Fibroblast of skin of left quadriceps (primary cell): ENCODE measurements at regions not wholly inside any gene's neighbourhood (a gene's known extent, or its start where the extent isn't known, plus 50 kb on each side); places are given as distances from the start of the nearest gene placed in this dataset.

ENCODE experiments used
- DNase-seq, 2 experiments: peaks; one replicate each; pipeline ENCODE4 v3.0.0-alpha.2; 2013; ENCODE audit warnings: low read depth in 2 of 2

DNA sequence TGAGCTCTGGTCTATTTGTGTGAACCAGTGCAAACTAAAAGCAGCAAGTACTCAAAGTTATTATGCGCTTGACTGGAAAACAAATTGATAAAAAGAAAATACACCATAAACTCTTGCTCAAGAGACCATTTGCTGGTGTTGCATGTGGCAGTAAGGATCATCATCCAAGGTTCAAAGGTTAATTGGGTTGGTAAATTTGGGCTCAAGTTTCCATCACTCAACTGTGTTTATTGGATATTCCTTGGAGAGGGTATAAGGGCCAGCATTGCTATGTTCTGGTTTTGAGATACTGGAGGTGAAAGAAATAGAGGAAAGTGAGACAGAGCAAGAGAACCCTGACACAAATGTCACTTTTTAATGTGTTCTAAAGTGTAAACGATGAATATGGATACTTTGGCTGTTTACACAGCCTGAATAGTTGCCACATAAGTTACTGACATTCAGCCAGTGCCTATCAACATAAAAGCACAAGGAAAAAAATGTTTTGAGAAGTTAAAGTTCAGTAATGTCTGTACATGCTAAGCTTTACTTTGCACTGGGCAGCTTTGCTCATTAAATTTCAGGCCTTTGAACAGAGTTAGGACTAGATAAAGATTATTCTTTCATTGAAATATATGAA lies 736.1 kb downstream of the HDGFL1 start:
- no peak for DNase-seq

DNA sequence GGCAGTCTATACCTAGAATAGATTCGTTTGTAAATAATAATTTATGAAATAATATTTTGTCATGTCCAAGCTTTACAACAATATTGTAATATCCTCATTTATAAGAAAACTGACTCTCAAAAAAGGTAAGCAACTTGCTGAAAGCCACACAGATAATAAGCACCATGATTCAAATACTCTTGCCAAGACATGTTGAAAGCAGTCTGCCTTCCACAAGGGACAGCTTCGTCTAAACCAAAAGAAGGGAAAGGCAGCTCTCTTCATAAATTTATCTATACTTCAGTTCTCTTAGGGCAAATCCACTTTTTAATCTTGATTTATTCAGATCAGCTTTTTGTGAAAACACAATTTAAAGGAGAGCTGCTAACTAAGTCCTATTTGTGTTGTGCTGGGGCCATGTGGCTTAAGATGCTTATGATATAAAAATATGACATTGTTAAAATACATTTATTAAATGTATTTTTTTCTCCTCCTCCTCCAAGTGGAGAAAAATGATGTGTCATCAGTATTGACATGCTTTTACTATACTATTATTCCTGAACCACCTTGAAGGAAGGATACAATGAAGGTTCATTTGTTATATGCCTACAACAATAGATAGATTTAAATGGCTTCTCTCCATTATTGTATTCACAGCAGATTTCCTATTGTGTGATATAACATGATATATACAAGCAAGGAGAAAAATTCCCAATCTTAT lies 737.0 kb downstream of the HDGFL1 start:
- DNase-seq, result no peak

DNA sequence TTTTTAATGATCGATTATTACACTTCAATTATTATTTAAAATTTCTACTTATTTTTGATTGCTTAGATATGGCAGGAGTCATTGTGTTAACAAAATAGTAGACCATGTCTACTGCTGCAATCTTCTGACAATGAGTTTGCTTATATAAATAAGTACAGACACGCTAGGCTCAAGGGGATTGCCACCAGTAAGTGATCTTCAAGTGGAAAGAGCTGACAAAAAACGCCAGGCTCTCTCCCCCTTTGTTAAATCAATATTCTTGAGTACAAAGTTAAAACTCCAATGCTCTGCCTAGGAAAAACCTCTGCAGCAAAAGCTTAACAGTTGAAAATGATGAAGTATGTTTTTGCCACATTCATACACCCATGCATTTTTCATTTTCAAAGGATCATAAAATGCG lies 738.1 kb downstream of the HDGFL1 start:
- DNase-seq, result no peak

DNA sequence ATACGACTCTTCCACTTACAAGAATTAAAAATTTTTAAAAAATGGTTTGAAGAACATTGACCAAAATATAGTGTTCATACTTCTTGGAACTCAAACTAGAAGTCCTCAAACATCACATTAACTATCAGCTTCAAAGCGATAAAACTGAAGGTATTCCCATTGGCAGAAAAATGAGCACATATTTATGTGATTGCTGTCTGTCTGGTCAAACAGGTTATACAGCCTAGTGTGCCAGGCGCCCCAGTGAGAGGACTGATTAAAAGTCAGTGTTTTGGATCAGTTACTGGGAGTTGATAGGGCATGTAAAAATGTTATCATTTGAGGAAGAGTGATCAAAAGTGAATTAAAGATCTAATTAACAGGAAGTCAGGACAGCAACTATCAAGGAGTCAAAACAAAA lies 738.8 kb downstream of the HDGFL1 start:
- DNase-seq, result no peak

DNA sequence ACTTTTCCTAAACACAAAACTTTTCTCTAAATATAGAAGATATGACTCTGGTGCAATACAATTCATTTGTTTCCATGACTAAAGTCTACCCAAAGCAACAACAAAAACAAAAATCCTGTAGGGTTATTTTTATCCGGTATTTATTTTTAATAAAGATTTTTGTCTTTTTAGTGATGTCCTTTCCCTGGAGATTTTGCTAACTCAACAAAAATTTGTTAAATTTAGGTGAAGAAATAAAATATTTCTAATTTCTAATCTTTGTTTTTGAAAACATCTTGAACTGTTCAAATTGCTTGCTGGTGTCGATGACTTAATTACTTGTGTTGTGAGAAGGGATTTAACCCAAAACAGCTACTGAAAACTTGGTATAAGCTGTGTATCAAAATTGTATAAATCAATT lies 741.8 kb downstream of the HDGFL1 start:
- DNase-seq, result no peak

DNA sequence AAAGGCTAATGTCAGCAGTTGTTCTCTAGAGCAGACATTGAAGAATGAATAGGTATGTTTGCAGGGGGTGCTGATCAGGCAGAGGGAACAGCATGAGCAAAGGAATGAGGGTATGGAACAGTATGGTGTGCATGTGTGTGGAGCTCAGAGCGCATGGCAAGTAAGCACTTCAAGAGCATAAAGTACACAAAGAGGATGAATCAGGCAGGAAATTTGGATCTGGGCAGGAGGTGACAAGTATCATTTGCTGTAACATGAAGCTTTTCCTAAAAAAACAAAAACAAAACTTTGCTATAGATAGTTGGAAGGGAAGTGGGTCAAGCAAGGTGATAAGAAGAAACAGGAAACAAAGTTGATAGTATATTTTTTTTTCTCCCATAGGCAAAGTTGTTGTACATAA lies 746.8 kb downstream of the HDGFL1 start:
- DNase-seq, result no peak

DNA sequence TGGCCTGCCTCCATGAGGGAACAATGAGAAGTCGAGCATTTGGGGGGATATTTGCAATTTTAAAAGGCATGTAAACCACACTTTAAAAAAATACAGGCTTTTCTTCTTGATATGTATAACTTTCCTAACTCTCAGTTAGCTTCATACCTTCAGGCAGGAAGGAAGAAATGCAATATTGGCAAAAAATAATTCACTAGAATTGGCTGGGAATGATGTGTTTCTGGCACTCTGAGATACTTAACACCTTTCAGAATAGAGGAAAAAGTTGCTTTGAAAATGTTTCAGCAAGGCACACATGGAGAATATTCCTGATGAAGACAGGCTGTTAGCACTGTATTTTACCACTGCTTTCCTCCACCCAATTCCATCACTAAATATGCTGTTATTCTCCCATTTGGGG lies 747.6 kb downstream of the HDGFL1 start:
- no peak for DNase-seq

DNA sequence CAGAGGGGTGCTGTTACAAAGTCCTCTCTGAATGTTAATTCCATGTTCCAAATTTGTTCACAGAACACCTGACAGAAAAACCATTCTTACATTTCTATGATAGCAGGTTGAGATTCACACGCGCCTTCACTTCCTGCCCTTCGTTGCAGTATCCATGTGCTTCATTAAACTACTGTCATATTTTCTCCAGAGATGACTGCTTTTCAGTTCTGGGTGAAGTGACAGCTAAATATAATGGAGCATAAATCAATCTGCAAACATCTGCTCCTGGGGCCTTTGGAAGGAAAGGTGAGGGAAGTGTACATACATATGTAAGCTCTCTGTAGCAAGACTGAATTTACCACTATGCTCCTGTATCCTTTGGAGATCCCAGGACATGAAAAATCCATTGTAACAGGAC lies 750.2 kb downstream of the HDGFL1 start:
- no peak for DNase-seq

DNA sequence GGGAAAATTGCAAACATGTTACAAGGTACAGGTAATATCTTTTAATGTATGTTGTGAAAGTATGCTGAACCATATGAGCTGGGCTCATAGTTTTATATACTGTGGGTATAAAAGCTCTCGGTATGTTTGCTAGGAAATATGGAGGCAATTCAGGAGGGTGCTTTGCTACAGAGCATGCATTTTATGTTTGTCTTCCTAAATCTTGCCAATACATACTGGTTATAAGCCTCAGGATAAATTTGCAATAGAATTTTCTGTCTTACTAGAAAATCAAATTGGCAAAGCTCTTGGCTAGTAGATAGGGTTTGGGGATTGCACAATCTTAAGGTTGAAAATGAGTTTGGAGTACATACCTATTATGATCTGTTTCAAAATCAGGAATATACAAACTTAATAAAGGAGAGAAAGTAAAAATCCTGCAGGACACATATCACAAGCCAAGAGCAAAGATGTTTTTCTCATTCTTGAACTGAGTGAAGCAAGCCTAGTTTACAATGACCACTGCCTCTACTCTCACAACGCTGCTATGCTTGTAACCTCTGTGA lies 751.2 kb downstream of the HDGFL1 start:
- no peak for DNase-seq

DNA sequence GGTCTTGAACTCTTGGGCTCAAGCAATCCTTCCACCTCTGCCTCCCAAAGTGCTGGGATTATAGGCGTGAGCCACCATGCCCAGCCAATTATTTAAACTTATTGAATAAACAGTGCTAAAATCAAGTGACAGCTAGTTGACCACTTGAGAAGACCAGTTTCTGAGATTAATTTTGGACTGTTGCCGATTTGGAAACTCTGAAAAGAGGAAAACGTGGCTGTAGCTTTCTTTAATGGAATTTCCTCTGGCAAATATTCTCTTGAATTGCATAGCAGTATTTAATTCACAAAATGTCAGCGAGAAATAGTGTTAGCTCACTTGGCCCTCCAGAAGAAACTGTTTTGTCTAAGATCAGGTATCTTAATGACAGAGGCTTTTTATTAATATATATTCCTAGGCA lies 754.5 kb downstream of the HDGFL1 start:
- no peak for DNase-seq

DNA sequence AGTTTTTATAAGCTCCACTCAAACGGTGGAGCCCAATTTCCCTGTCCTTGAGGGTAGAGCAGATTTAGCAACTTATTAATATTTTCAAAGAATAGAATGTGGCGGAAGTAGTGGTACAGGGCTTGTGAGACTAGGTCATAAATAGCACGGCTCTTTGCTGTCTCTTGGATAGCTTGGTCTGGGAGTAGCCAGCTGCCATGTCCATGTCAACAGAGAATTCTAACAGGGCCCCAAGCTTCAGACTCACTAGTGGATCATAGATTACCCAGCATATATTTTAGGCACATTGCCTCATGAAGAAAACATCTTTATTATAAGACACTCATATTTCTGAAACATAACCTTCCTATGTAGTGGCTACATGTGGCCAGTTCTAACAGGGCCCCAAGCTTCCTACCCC lies 755.7 kb downstream of the HDGFL1 start:
- DNase-seq, result no peak

DNA sequence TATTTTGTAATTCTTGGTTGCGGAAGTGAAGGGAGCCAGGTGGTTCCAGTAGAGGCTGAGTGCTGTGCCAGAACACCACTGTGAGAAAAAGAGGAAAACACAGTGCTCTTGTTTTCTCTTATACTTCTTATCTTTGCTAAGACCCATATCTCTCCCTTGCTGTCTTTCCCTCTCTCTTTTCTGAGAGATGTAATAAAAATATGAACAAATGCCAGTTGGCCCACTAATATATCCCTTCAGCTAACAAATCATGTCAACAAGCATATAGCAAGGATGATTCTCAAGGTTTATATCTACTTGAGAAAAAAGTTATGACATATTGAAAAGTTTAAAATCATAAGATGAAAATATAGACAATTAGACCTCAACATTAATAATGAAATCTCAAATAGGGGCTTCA lies 758.3 kb downstream of the HDGFL1 start:
- DNase-seq, result no peak

DNA sequence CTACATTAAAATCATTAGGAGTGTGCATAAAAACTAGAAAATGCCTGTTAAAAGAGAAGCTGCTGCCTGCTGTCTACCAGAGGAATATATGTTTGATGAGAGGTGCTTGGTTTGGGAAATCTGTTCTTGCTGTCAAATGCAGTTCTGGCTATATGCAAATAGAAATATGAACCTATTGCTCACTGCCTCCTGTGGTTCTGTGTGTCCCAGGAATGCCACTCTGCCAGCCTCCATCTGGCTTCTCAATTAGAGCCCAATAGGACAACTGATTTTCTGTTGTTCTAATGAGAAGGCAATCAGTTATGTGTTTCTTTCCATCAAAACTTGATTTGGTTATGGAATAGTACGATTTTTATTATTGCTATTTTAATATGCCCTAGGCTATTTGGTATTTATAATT lies 759.7 kb downstream of the HDGFL1 start:
- DNase-seq, result no peak

DNA sequence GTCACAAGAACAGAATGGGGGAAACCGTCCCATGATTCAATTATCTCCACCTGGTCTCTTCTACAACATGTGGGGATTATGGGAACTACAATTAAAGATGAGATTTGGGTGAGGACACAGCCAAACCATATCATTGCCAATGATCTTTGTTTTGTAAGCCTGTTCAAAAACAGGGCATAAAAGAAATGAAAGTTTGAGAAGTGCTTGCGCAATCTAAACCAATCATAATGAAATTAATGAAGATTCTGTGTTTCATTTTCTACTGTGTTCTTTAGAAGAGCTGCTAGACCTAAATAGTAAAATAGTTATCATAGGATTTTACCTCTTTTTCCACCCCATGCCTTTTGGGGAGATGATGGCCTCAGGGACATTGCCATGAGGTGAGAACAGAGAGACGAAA lies 761.3 kb downstream of the HDGFL1 start:
- DNase-seq, result no peak

DNA sequence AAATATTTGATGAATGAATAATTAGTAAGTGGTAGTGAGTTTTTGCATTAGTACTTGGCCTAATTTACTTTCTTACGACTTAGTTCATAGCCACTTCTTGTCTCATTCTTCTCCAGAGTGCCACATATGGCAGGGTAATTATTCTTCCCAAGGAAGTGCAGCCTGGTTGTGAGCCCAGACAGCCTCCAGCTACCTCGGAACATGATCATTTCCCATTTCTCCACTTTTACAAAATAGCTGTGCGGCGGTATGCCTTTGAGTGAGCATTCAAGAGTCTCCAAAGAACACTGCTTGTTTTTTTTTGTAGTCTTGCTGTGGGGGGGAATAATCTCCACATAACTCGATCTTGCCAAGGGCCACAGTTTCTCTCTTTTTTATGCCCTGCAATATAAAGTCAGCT lies 765.0 kb downstream of the HDGFL1 start:
- DNase-seq, result no peak

DNA sequence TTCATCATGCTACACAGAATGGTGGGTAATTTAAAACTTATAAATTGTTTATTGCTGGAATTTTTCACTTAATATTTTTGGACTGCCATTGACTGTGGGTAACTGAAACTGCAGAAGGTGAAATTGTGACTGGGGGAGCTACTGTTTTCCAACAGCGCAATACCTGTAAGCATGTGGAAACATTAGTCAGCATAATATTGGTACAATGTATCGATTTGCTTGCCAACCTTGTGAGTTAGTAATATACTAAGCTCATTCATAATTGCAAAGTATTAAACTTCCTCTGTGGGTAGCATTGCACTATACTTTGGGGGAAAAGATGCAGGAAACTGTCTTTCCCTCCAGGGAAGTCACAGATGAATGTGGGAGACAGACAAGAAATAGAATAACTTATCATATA lies 766.5 kb downstream of the HDGFL1 start:
- no peak for DNase-seq

DNA sequence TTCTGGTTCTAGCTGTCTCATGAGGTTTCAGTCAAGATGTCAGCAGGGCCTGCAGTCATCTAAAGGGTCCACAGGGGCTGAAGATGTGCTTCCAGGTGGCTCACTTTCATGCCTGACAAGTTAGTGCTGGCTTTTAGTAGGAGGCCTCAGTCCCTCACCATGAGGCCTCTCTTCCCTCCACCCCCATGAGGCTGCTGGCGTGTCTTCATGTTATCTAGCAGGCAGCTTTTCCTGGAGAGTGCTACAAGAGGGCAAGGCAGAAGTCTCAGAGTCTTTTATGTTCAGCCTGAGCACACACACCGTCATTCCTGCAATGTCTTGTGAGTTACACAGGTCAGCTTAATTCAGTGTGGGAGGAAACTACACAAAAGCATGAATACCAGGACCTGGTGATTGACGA lies 769.9 kb downstream of the HDGFL1 start:
- no peak for DNase-seq

DNA sequence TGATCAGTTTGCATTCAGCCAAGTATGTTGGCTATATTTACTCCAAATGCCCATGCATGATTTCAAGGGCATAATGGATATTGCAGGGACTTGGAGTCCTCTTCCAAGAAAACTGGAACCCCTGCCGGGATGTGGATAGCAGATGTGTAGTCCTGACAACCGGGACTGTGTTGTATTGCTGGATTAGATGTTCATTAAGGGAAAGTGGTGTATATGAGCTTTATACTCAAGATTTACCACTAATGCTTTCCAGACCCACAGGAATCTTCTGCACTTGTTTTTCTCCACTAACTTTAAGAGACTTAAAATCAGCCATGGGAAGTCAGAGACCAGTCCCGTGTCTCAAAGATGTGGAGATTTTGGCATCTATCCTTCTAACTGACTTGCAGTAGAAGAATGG lies 770.9 kb downstream of the HDGFL1 start:
- DNase-seq, result no peak

DNA sequence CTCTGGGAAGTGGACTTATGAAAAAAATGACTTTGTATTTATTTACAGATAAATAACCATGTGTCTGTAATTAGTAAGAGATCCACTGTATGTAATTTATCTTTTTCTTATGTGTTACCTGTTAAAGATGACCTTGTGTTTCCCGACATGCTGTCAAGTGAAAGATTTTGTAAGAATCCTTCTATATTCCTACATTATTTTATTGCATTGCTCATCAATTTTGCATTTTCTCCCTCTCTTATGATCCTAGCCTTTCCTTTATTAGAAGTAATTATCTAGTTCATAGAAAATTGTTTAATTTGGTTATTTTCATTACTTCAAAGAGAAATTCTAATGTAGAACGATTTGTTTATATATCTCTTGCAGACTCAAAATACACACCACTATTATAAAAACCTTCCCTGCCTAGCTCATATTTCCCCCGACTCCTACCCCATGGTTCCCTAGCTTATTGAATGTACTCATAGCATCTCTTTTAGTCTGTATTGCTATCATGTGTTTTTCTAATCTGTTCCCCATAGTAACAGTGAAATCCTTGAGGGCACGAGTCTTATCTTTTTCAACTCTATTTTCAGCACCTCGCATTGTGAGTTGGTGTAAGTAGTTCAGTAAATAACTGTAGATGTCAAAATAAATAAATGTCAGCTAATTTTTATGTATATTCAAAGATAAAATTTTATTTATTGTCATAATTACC lies 774.4 kb downstream of the HDGFL1 start:
- DNase-seq, result no peak

DNA sequence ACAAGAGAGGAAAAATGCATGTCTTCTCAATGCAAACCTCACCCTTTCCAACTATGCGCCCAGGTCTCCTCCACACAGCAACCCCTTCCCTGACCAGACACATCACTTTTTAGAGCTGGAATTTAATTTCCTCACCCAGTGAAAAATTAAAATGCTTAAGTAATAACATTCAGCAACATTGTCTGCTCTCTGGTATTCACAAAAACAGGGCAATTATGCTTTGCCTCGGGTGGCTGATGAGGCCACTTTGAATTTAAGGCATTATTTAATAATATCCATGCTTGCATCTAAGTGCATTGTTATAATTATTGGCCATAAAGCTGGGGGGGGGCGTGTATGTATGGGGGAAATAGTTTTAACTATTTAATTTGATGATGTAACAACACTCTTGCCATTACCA lies 777.8 kb upstream of the NRSN1 start:
- no peak for DNase-seq

DNA sequence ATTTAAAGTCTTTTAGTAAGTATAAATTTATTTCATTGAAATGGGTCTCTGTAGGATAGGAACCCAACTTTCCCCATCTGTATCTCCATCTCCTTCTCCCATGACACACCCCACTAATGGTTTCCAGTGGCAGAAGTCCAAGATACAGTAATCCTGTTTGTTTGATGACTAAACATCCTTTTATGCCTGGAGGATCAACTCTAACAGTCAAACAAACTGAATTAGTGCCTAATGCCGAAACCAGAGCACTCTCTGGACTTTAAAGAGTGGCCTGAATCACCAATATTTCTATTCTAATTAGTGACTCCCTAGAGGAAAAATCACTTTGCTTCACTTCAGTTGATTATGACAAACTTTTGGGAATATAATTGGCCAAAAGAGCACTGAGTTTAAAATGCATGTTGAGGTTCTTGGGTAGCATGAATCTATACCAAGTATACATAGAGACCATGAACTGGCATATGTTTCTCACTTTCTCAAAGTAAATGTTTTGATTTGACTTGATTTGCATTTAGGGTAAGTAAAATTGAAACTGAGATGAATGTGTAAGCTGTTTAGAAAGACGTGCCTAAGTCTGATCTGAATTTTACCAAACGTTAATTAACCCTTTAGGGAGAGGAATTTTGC lies 776.4 kb upstream of the NRSN1 start:
- peak; percentile 79 to 81 for DNase-seq

DNA sequence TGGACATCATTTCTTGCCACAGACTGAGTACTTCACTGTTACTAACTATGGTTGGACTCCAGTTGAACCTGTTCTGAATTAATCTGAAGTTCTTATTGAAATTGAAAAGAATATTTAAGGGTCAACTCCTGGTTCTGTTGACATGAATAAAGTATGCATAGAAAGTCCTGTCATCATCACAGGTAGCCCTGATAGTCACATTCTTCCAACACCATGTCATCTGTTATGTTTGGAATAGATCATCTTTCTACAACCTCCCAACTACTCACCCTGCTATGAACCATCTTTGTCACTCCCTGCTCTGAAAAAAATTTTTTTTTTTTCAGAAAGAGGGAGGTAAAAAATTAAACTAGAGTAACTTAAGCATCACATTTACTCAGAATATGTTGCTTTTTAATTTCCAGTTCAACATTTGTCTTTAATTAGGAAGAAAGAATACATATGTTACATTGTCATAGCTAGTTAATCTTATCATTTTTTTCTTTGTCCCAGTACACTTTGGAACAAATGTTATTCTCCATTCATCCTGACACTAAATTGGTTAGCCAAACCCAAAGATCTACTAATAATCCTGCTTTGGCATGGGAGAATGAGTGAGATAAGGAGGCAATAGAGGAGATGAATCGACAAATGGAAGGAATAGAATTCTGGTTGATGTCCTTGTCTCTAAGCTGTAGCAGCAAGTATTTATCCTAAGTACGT lies 775.1 kb upstream of the NRSN1 start:
- no peak for DNase-seq
